OCI-LY3 (cell line): ENCODE measurements at regions not wholly inside any gene's neighbourhood (a gene's known extent, or its start where the extent isn't known, plus 50 kb on each side); places are given as distances from the start of the nearest gene placed in this dataset.

Source experiments
- H2AFZ ChIP-seq: fragments of 200-600, 300-600 bp; shearing (Covaris generic); 2 replicates; pipeline ENCODE4 v1.6.0; 2014; ENCODE audit warnings: antibody characterized with exemption, low read depth, low read length
- H3K27ac ChIP-seq: fragments of 200-600, 300-600 bp; sonication (generic); 2 replicates; pipeline ENCODE4 v1.5.1; 2014; ENCODE audit warnings: mild to moderate bottlenecking, low read length, moderate library complexity, mixed read lengths
- H3K27me3 ChIP-seq: fragments of 200-600, 300-600 bp; sonication (generic); 2 replicates; pipeline ENCODE4 v1.6.1; 2014; ENCODE audit warnings: low read depth, low read length, mixed read lengths
- H3K36me3 ChIP-seq: fragments of 200-600, 300-600 bp; sonication (generic); replicated peaks from 2 replicates; pipeline ENCODE3; 2014; ENCODE audit warnings: low read depth, low read length, mixed read lengths
- H3K4me1 ChIP-seq: fragments of 300-600, 200-600 bp; sonication (generic); 2 replicates; pipeline ENCODE4 v1.6.1; 2014; ENCODE audit warnings: low read length, mixed read lengths
- H3K4me2 ChIP-seq: fragments of 200-600, 300-600 bp; sonication (generic); 2 replicates; pipeline ENCODE4 v1.6.1; 2014; ENCODE audit warnings: low read length, mixed read lengths
- H3K4me3 ChIP-seq: fragments of 300-600, 200-600 bp; sonication (generic); 2 replicates; pipeline ENCODE4 v1.5.1; 2014; ENCODE audit warnings: antibody characterized with exemption, mild to moderate bottlenecking, low read length, moderate library complexity
- H3K79me2 ChIP-seq: fragments of 300-600, 200-600 bp; shearing (Covaris generic); 2 replicates; pipeline ENCODE4 v1.6.1; 2014; ENCODE audit warnings: mild to moderate bottlenecking, low read length, mixed read lengths
- H3K9ac ChIP-seq: fragments of 300-600, 200-600 bp; shearing (Covaris generic); 2 replicates; pipeline ENCODE4 v1.6.0; 2014; ENCODE audit warnings: mild to moderate bottlenecking, low read length, moderate library complexity
- H3K9me3 ChIP-seq: fragments of 200-600, 300-600 bp; shearing (Covaris generic); 2 replicates; pipeline ENCODE4 v1.6.1; 2014; ENCODE audit warnings: low read length, mixed read lengths; ENCODE audit not compliant: insufficient read depth
- H4K20me1 ChIP-seq: fragments of 200-600, 300-600 bp; sonication (generic); 2 replicates; pipeline ENCODE4 v1.6.1; 2016; ENCODE audit warnings: low read length, mixed read lengths; ENCODE audit not compliant: insufficient read depth
- CTCF ChIP-seq: fragments of 200-600, 300-600 bp; sonication (generic); IDR thresholded peaks from 2 replicates; pipeline ENCODE4 v1.5.1; 2014; ENCODE audit warnings: antibody characterized with exemption, low read length, low read depth
- EZH2phosphoT487 ChIP-seq: fragments of 200-600 bp; shearing (Covaris generic); IDR thresholded peaks from 2 replicates; pipeline ENCODE4 v1.6.1; 2018; ENCODE audit warnings: antibody characterized with exemption, mixed run types, low read depth

GRCh38 chr6:6781172-6781872 is 192.8 kb downstream of the LY86 start:
- TF ChIP-seq EZH2phosphoT487 (no peak), CTCF (no peak)
- Histone ChIP-seq H3K36me3 (no peaks in the 10 kb centered on the region), H3K4me2 (no peak overlapping the region), H3K27me3 (peaks cover 28% of the 10 kb centered on the region), H3K4me3 (no peak overlapping the region), H3K9me3 (no peaks in the 10 kb centered on the region), H3K27ac (no peak overlapping the region), H3K4me1 (no peaks in the 10 kb centered on the region), H3K9ac (no peak overlapping the region), H2AFZ (no peak overlapping the region), H4K20me1 (no peaks in the 10 kb centered on the region), H3K79me2 (no peaks in the 10 kb centered on the region)

GRCh38 chr6:6781873-6782227 is 193.3 kb downstream of the LY86 start:
- no peaks in the 10 kb centered on the region for H3K79me2 ChIP-seq
- no peaks in the 10 kb centered on the region for H3K4me1 ChIP-seq
- H3K36me3 ChIP-seq, result no peaks in the 10 kb centered on the region
- no peak overlapping the region for H3K4me2 ChIP-seq
- H2AFZ ChIP-seq, result no peak overlapping the region
- no peaks in the 10 kb centered on the region for H4K20me1 ChIP-seq
- no peak overlapping the region for H3K27ac ChIP-seq
- H3K4me3 ChIP-seq, result no peak overlapping the region
- no peaks in the 10 kb centered on the region for H3K9me3 ChIP-seq
- TF ChIP-seq CTCF (no peak), EZH2phosphoT487 (no peak)
- H3K27me3 ChIP-seq, result peaks cover 22% of the 10 kb centered on the region
- H3K9ac ChIP-seq, result no peak overlapping the region

- no peaks in the 10 kb centered on the region for H3K79me2 ChIP-seq
- no peaks in the 10 kb centered on the region for H3K36me3 ChIP-seq
- no peaks in the 10 kb centered on the region for H4K20me1 ChIP-seq
- no peak overlapping the region for H2AFZ ChIP-seq
- no peaks in the 10 kb centered on the region for H3K9me3 ChIP-seq
- no peak overlapping the region for H3K4me2 ChIP-seq
- peaks cover 21% of the 10 kb centered on the region for H3K27me3 ChIP-seq
- no peak overlapping the region for H3K4me3 ChIP-seq
- TF ChIP-seq CTCF, result no peak
- TF ChIP-seq EZH2phosphoT487, result no peak
- no peak overlapping the region for H3K9ac ChIP-seq
- no peak overlapping the region for H3K27ac ChIP-seq
- H3K4me1 ChIP-seq, result no peaks in the 10 kb centered on the region
These were observed 195.2 kb downstream of the LY86 start for GRCh38 chr6:6783721-6784120.

- H4K20me1 ChIP-seq, result no peaks in the 10 kb centered on the region
- H3K9ac ChIP-seq, result no peak overlapping the region
- H3K4me3 ChIP-seq, result no peak overlapping the region
- H3K9me3 ChIP-seq, result no peaks in the 10 kb centered on the region
- no peak overlapping the region for H3K27ac ChIP-seq
- H3K79me2 ChIP-seq, result no peaks in the 10 kb centered on the region
- no peaks in the 10 kb centered on the region for H3K4me1 ChIP-seq
- H3K4me2 ChIP-seq, result no peak overlapping the region
- no peaks in the 10 kb centered on the region for H3K36me3 ChIP-seq
- no peak overlapping the region for H2AFZ ChIP-seq
- TF ChIP-seq EZH2phosphoT487, result no peak
- no peak for TF ChIP-seq CTCF
- H3K27me3 ChIP-seq, result peaks cover 11% of the 10 kb centered on the region
These were observed 196.1 kb downstream of the LY86 start for GRCh38 chr6:6784514-6785162.
